ENCODE measurements at regions not wholly inside any gene's neighbourhood (a gene's known extent, or its start where the extent isn't known, plus 50 kb on each side); places are given as distances from the start of the nearest gene placed in this dataset.

GRCh38 chr21:28247454-28248020 lies 745.1 kb downstream of the LTN1 start (continued):
- TF ChIP-seq, protein P1, sequence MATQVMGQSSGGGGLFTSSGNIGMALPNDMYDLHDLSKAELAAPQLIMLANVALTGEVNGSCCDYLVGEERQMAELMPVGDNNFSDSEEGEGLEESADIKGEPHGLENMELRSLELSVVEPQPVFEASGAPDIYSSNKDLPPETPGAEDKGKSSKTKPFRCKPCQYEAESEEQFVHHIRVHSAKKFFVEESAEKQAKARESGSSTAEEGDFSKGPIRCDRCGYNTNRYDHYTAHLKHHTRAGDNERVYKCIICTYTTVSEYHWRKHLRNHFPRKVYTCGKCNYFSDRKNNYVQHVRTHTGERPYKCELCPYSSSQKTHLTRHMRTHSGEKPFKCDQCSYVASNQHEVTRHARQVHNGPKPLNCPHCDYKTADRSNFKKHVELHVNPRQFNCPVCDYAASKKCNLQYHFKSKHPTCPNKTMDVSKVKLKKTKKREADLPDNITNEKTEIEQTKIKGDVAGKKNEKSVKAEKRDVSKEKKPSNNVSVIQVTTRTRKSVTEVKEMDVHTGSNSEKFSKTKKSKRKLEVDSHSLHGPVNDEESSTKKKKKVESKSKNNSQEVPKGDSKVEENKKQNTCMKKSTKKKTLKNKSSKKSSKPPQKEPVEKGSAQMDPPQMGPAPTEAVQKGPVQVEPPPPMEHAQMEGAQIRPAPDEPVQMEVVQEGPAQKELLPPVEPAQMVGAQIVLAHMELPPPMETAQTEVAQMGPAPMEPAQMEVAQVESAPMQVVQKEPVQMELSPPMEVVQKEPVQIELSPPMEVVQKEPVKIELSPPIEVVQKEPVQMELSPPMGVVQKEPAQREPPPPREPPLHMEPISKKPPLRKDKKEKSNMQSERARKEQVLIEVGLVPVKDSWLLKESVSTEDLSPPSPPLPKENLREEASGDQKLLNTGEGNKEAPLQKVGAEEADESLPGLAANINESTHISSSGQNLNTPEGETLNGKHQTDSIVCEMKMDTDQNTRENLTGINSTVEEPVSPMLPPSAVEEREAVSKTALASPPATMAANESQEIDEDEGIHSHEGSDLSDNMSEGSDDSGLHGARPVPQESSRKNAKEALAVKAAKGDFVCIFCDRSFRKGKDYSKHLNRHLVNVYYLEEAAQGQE (IDR thresholded peaks at IDR 0.05; ENCODE audit: unreplicated experiment), result no peak
- no peak for TF ChIP-seq ZNF114 (CRISPR knock-in tag; IDR thresholded peaks at IDR 0.05)
- no peak for TF ChIP-seq EZH2 (IDR thresholded peaks at IDR 0.05; ENCODE audit: low read depth, unreplicated experiment)
- no peak for TF ChIP-seq EZH2phosphoT487 (IDR thresholded peaks at IDR 0.05; ENCODE audit: unreplicated experiment)
- TF ChIP-seq JUNB (IDR thresholded peaks at IDR 0.05; ENCODE audit: unreplicated experiment), result no peak
- TF ChIP-seq POLR2AphosphoS5 (IDR thresholded peaks at IDR 0.05; ENCODE audit: low read depth), result no peak
- TF ChIP-seq ETS1 (IDR thresholded peaks at IDR 0.05), result no peak
- no peak for TF ChIP-seq NANOG (IDR thresholded peaks at IDR 0.05; ENCODE audit: borderline replicate concordance)
- TF ChIP-seq STAT1 (IDR thresholded peaks at IDR 0.05; ENCODE audit: unreplicated experiment), result no peak
- TF ChIP-seq, protein P2, sequence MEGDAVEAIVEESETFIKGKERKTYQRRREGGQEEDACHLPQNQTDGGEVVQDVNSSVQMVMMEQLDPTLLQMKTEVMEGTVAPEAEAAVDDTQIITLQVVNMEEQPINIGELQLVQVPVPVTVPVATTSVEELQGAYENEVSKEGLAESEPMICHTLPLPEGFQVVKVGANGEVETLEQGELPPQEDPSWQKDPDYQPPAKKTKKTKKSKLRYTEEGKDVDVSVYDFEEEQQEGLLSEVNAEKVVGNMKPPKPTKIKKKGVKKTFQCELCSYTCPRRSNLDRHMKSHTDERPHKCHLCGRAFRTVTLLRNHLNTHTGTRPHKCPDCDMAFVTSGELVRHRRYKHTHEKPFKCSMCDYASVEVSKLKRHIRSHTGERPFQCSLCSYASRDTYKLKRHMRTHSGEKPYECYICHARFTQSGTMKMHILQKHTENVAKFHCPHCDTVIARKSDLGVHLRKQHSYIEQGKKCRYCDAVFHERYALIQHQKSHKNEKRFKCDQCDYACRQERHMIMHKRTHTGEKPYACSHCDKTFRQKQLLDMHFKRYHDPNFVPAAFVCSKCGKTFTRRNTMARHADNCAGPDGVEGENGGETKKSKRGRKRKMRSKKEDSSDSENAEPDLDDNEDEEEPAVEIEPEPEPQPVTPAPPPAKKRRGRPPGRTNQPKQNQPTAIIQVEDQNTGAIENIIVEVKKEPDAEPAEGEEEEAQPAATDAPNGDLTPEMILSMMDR (conservative IDR thresholded peaks at IDR 0.05; ENCODE audit: low read depth in 2 of 2), result no peak

DNA sequence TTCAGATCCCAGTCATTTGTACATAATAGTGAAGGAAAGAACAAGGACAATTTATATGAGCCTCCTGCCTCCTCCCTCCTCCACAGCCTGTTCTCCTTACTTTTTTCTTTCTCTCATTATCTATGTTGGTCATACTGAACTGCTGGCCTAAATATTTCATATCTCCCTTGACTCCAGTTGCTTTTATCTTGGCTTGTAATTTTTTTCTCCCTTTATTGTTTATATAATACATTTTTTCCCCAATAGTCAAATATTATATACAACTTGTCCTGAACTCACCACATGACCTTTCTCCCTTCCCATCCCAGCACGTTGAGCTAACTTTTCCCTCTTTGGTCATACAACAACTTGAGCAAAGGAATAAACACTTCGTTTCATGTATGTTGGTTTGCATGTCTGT lies 752.1 kb downstream of the LTN1 start:
- H3K9me3 Mint-ChIP-seq, result no peaks in the 10 kb centered on the region
- peaks cover 3% of the 10 kb centered on the region for H3K27me3 Mint-ChIP-seq (ENCODE audit: insufficient read depth, low read depth, poor library complexity)
- peaks cover 7% of the 10 kb centered on the region; the same call in 1 of the 2 replicates for H3K9me2 ChIP-seq (ENCODE audit: insufficient read depth)
- no peaks in the 10 kb centered on the region for H3K4me1 ChIP-seq (ENCODE audit: insufficient read depth)
- H3K27ac Mint-ChIP-seq, result no peak overlapping the region
- H3K27me3 ChIP-seq (ENCODE audit: insufficient read depth), result no peaks in the 10 kb centered on the region
- H2AFZ ChIP-seq, result no peak overlapping the region
- H3F3A ChIP-seq (replicated peaks; ENCODE audit: low read depth), result no peaks in the 10 kb centered on the region
- no peaks in the 10 kb centered on the region for H4K20me1 ChIP-seq (replicated peaks; ENCODE audit: insufficient read depth)
- no peak overlapping the region for H3K4me3 ChIP-seq
- H3K4me1 Mint-ChIP-seq, result no peaks in the 10 kb centered on the region
- H3K79me2 ChIP-seq (replicated peaks; ENCODE audit: insufficient read depth), result no peaks in the 10 kb centered on the region
- H3K4me2 ChIP-seq, result no peak overlapping the region
- H3K36me3 ChIP-seq (ENCODE audit: insufficient read depth), result no peaks in the 10 kb centered on the region
- ATAC-seq (no peak), DNase-seq (ENCODE audit: low spot score) (no peak)
- H3K4me3 Mint-ChIP-seq, result no peak overlapping the region
- no peak overlapping the region for H3K27ac ChIP-seq (ENCODE audit: low read depth)
- H3K36me3 Mint-ChIP-seq (ENCODE audit: low read depth), result no peaks in the 10 kb centered on the region
- no peak for TF ChIP-seq NANOG (IDR thresholded peaks at IDR 0.05; ENCODE audit: borderline replicate concordance)
- TF ChIP-seq, protein P3, sequence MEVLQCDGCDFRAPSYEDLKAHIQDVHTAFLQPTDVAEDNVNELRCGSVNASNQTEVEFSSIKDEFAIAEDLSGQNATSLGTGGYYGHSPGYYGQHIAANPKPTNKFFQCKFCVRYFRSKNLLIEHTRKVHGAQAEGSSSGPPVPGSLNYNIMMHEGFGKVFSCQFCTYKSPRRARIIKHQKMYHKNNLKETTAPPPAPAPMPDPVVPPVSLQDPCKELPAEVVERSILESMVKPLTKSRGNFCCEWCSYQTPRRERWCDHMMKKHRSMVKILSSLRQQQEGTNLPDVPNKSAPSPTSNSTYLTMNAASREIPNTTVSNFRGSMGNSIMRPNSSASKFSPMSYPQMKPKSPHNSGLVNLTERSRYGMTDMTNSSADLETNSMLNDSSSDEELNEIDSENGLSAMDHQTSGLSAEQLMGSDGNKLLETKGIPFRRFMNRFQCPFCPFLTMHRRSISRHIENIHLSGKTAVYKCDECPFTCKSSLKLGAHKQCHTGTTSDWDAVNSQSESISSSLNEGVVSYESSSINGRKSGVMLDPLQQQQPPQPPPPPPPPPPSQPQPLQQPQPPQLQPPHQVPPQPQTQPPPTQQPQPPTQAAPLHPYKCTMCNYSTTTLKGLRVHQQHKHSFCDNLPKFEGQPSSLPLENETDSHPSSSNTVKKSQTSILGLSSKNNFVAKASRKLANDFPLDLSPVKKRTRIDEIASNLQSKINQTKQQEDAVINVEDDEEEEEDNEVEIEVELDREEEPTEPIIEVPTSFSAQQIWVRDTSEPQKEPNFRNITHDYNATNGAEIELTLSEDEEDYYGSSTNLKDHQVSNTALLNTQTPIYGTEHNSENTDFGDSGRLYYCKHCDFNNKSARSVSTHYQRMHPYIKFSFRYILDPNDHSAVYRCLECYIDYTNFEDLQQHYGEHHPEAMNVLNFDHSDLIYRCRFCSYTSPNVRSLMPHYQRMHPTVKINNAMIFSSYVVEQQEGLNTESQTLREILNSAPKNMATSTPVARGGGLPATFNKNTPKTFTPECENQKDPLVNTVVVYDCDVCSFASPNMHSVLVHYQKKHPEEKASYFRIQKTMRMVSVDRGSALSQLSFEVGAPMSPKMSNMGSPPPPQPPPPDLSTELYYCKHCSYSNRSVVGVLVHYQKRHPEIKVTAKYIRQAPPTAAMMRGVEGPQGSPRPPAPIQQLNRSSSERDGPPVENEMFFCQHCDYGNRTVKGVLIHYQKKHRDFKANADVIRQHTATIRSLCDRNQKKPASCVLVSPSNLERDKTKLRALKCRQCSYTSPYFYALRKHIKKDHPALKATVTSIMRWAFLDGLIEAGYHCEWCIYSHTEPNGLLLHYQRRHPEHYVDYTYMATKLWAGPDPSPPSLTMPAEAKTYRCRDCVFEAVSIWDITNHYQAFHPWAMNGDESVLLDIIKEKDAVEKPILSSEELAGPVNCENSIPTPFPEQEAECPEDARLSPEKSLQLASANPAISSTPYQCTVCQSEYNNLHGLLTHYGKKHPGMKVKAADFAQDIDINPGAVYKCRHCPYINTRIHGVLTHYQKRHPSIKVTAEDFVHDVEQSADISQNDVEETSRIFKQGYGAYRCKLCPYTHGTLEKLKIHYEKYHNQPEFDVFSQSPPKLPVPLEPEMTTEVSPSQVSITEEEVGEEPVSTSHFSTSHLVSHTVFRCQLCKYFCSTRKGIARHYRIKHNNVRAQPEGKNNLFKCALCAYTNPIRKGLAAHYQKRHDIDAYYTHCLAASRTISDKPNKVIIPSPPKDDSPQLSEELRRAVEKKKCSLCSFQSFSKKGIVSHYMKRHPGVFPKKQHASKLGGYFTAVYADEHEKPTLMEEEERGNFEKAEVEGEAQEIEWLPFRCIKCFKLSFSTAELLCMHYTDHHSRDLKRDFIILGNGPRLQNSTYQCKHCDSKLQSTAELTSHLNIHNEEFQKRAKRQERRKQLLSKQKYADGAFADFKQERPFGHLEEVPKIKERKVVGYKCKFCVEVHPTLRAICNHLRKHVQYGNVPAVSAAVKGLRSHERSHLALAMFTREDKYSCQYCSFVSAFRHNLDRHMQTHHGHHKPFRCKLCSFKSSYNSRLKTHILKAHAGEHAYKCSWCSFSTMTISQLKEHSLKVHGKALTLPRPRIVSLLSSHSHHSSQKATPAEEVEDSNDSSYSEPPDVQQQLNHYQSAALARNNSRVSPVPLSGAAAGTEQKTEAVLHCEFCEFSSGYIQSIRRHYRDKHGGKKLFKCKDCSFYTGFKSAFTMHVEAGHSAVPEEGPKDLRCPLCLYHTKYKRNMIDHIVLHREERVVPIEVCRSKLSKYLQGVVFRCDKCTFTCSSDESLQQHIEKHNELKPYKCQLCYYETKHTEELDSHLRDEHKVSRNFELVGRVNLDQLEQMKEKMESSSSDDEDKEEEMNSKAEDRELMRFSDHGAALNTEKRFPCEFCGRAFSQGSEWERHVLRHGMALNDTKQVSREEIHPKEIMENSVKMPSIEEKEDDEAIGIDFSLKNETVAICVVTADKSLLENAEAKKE (CRISPR knock-in tag; IDR thresholded peaks at IDR 0.05), result no peak
- TF ChIP-seq EZH2 (IDR thresholded peaks at IDR 0.05; ENCODE audit: low read depth, unreplicated experiment), result no peak
- no peak for TF ChIP-seq JUNB (IDR thresholded peaks at IDR 0.05; ENCODE audit: unreplicated experiment)
- TF ChIP-seq POLR2AphosphoS5 (IDR thresholded peaks at IDR 0.05; ENCODE audit: low read depth), result no peak
- TF ChIP-seq EZH2phosphoT487 (IDR thresholded peaks at IDR 0.05; ENCODE audit: unreplicated experiment), result no peak
- TF ChIP-seq CREB1 (CRISPR knock-in tag; IDR thresholded peaks at IDR 0.05; ENCODE audit: low read depth), result no peak

Measured in GM23338 (cell line).